ENCODE measurements at regions not wholly inside any gene's neighbourhood (a gene's known extent, or its start where the extent isn't known, plus 50 kb on each side); places are given as distances from the start of the nearest gene placed in this dataset.

GRCh38 chr4:166257891-166258290, 384.9 kb downstream of the TLL1 start:
- TF ChIP-seq POLR2A (IDR thresholded peaks at IDR 0.05) = no peak
- TF ChIP-seq, protein P1, sequence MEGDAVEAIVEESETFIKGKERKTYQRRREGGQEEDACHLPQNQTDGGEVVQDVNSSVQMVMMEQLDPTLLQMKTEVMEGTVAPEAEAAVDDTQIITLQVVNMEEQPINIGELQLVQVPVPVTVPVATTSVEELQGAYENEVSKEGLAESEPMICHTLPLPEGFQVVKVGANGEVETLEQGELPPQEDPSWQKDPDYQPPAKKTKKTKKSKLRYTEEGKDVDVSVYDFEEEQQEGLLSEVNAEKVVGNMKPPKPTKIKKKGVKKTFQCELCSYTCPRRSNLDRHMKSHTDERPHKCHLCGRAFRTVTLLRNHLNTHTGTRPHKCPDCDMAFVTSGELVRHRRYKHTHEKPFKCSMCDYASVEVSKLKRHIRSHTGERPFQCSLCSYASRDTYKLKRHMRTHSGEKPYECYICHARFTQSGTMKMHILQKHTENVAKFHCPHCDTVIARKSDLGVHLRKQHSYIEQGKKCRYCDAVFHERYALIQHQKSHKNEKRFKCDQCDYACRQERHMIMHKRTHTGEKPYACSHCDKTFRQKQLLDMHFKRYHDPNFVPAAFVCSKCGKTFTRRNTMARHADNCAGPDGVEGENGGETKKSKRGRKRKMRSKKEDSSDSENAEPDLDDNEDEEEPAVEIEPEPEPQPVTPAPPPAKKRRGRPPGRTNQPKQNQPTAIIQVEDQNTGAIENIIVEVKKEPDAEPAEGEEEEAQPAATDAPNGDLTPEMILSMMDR (IDR thresholded peaks at IDR 0.05) = no peak
